Ovary (tissue), 3 donors: ENCODE measurements at regions not wholly inside any gene's neighbourhood (a gene's known extent, or its start where the extent isn't known, plus 50 kb on each side); places are given as distances from the start of the nearest gene placed in this dataset.

ENCODE experiments used
- CTCF ChIP-seq, 3 donors: fragments of 450-650 bp in 2 of 3; fragments of 200-600 bp in 1 of 3; IDR thresholded peaks; one replicate each; pipeline versions ENCODE4 v1.5.1 to v1.8.0; 2016 to 2022; ENCODE audit warnings: antibody characterized with exemption in 3 of 3, mild to moderate bottlenecking in 1 of 3
- POLR2A ChIP-seq: fragments of 450-650 bp; IDR thresholded peaks from one replicate; pipeline ENCODE4 v1.6.1; 2017; ENCODE audit warnings: antibody characterized with exemption, mild to moderate bottlenecking, moderate library complexity
- donor health status: DM: no; HTN: no; CAD: no.

GRCh38 chr7:106811472-106811871 lies 53.6 kb upstream of the PIK3CG start:
- TF ChIP-seq CTCF (IDR thresholded peaks at IDR 0.05) (no peak), POLR2A (no peak)
